SK-N-SH treated with all-trans-retinoic acid at 6 μM for 48 hours (cell line): ENCODE measurements at regions not wholly inside any gene's neighbourhood (a gene's known extent, or its start where the extent isn't known, plus 50 kb on each side); places are given as distances from the start of the nearest gene placed in this dataset.

Experiments used
- ISL1 ChIP-seq: fragments of 250-450 bp; sonication (Bioruptor Pico); IDR thresholded peaks from 2 replicates; pipeline ENCODE4 v2.1.2; 2022; ENCODE audit warnings: mild to moderate bottlenecking, moderate library complexity
- TCF4 ChIP-seq: fragments of 250-450 bp; sonication (Bioruptor Pico); IDR thresholded peaks from 2 replicates; pipeline ENCODE4 v1.8.0; 2021; ENCODE audit warnings: mild to moderate bottlenecking, moderate library complexity, borderline replicate concordance
- ZC3H10 ChIP-seq: fragments of 250-450 bp; sonication (Bioruptor Pico); IDR thresholded peaks from 2 replicates; pipeline ENCODE4 v1.5.1; 2021; ENCODE audit warnings: mild to moderate bottlenecking, moderate library complexity
- ZFP30 ChIP-seq: fragments of 450-650 bp; formaldehyde crosslinking; IDR thresholded peaks from 2 replicates; pipeline ENCODE4 v1.5.0; 2022; ENCODE audit warnings: mild to moderate bottlenecking, moderate library complexity
- ZNF565 ChIP-seq: fragments of 450-650 bp; formaldehyde crosslinking; conservative IDR thresholded peaks from 2 replicates; pipeline ENCODE4 v1.5.0; 2020; ENCODE audit warnings: low read depth, mild to moderate bottlenecking, moderate library complexity
- ZNF70 ChIP-seq: fragments of 450-650 bp; formaldehyde crosslinking; IDR thresholded peaks from 2 replicates; pipeline ENCODE4 v1.5.0; 2020; ENCODE audit warnings: mild to moderate bottlenecking, moderate library complexity
- ZNF8 ChIP-seq: fragments of 450-650 bp; formaldehyde crosslinking; IDR thresholded peaks from 2 replicates; pipeline ENCODE4 v1.5.0; 2020; ENCODE audit warnings: mild to moderate bottlenecking, moderate library complexity
- TF ChIP-seq, protein P1 (sequence below): fragments of 250-450 bp; sonication (Bioruptor Pico); IDR thresholded peaks from 2 replicates; pipeline ENCODE4 v1.5.1; 2020; ENCODE audit warnings: low read depth, mild to moderate bottlenecking, moderate library complexity

DNA sequence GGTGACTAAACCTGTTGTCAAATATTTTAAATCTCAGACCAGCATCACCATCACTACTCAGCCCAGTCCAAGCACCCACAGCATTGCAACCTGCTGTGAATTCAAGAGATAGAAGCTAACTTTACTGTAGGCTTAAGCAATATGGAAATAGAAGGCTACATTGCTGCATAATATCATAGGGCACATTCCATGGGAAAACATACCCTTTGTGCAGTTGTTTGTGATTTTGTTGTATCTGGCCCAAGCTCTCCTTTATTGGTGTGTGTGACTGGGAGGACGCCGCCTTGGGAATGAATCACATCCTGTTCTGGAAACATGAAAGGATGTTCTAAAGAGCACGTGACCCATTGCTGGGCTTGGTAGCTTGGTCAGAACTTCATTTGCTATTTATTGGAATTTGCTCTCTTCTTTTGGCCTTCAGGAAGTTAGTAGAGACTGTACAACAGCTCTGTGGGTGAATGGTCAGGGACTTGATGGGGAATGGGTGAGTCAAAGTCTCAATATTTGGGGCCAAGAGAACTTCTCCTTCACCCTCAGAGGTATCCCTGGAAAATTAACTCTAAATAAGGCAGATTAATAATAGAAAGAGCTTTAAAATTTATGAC lies 106.8 kb upstream of the SERPINE2 start:
- TF ChIP-seq TCF4 (no peak), ZC3H10 (CRISPR knock-in tag) (no peak), ZNF8 (CRISPR knock-in tag) (no peak), ZNF70 (CRISPR knock-in tag) (no peak), ZNF565 (no peak), ISL1 (no peak), ZFP30 (CRISPR knock-in tag) (no peak)
- TF ChIP-seq, protein P1, sequence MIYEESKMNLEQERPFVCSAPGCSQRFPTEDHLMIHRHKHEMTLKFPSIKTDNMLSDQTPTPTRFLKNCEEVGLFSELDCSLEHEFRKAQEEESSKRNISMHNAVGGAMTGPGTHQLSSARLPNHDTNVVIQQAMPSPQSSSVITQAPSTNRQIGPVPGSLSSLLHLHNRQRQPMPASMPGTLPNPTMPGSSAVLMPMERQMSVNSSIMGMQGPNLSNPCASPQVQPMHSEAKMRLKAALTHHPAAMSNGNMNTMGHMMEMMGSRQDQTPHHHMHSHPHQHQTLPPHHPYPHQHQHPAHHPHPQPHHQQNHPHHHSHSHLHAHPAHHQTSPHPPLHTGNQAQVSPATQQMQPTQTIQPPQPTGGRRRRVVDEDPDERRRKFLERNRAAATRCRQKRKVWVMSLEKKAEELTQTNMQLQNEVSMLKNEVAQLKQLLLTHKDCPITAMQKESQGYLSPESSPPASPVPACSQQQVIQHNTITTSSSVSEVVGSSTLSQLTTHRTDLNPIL (CRISPR knock-in tag): no peak
